ENCODE measurements at regions not wholly inside any gene's neighbourhood (a gene's known extent, or its start where the extent isn't known, plus 50 kb on each side); places are given as distances from the start of the nearest gene placed in this dataset.

- DNase-seq = no peak
Observed at GRCh38 chr6:168736039-168736438, 295.1 kb downstream of the SMOC2 start.

- no peak for DNase-seq
Observed at GRCh38 chr6:168735268-168735949, 294.4 kb downstream of the SMOC2 start.

GRCh38 chr6:168734523-168734922 lies 293.5 kb downstream of the SMOC2 start:
- DNase-seq = no peak

- DNase-seq = no peak
Observed at GRCh38 chr6:168732676-168733075, 291.7 kb downstream of the SMOC2 start.

GRCh38 chr6:168730931-168731716 lies 290.1 kb downstream of the SMOC2 start:
- DNase-seq = no peak

- DNase-seq = no peak
Observed at GRCh38 chr6:168728056-168728455, 287.1 kb downstream of the SMOC2 start.

GRCh38 chr6:168726312-168726856 lies 285.4 kb downstream of the SMOC2 start:
- DNase-seq = no peak

- DNase-seq = no peak
Observed at GRCh38 chr6:168725802-168726201, 284.8 kb downstream of the SMOC2 start.

GRCh38 chr6:168724669-168725570 lies 283.9 kb downstream of the SMOC2 start:
- DNase-seq = no peak

GRCh38 chr6:168724033-168724432 lies 283.0 kb downstream of the SMOC2 start:
- DNase-seq = no peak

- no peak for DNase-seq
Observed at GRCh38 chr6:168722397-168722796, 281.4 kb downstream of the SMOC2 start.

- no peak for DNase-seq
Observed at GRCh38 chr6:168721571-168721970, 280.6 kb downstream of the SMOC2 start.

GRCh38 chr6:168719901-168720300 lies 278.9 kb downstream of the SMOC2 start:
- DNase-seq = no peak

- DNase-seq = no peak
Observed at GRCh38 chr6:168718821-168719475, 278.0 kb downstream of the SMOC2 start.
